DND-41 (cell line): ENCODE measurements at regions not wholly inside any gene's neighbourhood (a gene's known extent, or its start where the extent isn't known, plus 50 kb on each side); places are given as distances from the start of the nearest gene placed in this dataset.

Experiments
- ATAC-seq: fragments of 200-7000 bp; cut with Tn5 transposase; 3 replicates; pipeline ENCODE4 v1.9.1; 2021; ENCODE audit warnings: low read depth; ENCODE audit not compliant: insufficient read depth
- DNase-seq: peaks from one replicate; pipeline ENCODE4 v3.0.0-alpha.2; 2020
- H2AFZ ChIP-seq: 2 replicates; pipeline ENCODE4 v1.6.0; 2012; ENCODE audit warnings: low read depth, low read length
- H3K27ac ChIP-seq: 2 replicates; pipeline ENCODE4 v1.5.1; 2012; ENCODE audit warnings: low read length, inconsistent platforms
- H3K27me3 ChIP-seq: fragments of 200-600 bp; sonication (generic); 2 replicates; pipeline ENCODE4 v1.6.0; 2012; ENCODE audit warnings: low read length, mild to moderate bottlenecking, inconsistent platforms; ENCODE audit not compliant: insufficient read depth, poor library complexity
- H3K36me3 ChIP-seq: 2 replicates; pipeline ENCODE4 v1.5.1; 2012; ENCODE audit warnings: low read length, inconsistent platforms; ENCODE audit not compliant: insufficient read depth
- H3K4me1 ChIP-seq: 2 replicates; pipeline ENCODE4 v1.5.1; 2012; ENCODE audit warnings: mild to moderate bottlenecking, low read length; ENCODE audit not compliant: insufficient read depth
- H3K4me2 ChIP-seq: 2 replicates; pipeline ENCODE4 v1.6.0; 2012; ENCODE audit warnings: mild to moderate bottlenecking, moderate library complexity, low read length, inconsistent platforms; ENCODE audit not compliant: insufficient read depth
- H3K4me3 ChIP-seq, 2 experiments: fragments of 200-600 bp in 1 of 2; shearing (Covaris generic) in 1 of 2; 2 replicates each; pipeline ENCODE4 v1.5.1; 2012 to 2016; ENCODE audit warnings: inconsistent platforms in 2 of 2, low read length in 2 of 2, mild to moderate bottlenecking in 2 of 2, low read depth in 1 of 2, moderate library complexity in 1 of 2
- H3K79me2 ChIP-seq: 2 replicates; pipeline ENCODE4 v1.6.0; 2012; ENCODE audit warnings: low read length, inconsistent platforms; ENCODE audit not compliant: insufficient read depth
- H3K9ac ChIP-seq: 2 replicates; pipeline ENCODE4 v1.6.0; 2012; ENCODE audit warnings: low read depth, mild to moderate bottlenecking, inconsistent platforms, low read length, moderate library complexity
- H3K9me3 ChIP-seq: 2 replicates; pipeline ENCODE4 v1.5.1; 2012; ENCODE audit warnings: low read length, moderate library complexity, mild to moderate bottlenecking, inconsistent platforms; ENCODE audit not compliant: insufficient read depth, severe bottlenecking
- H4K20me1 ChIP-seq: 2 replicates; pipeline ENCODE4 v1.6.0; 2012; ENCODE audit warnings: low read length; ENCODE audit not compliant: insufficient read depth
- CTCF ChIP-seq: IDR thresholded peaks from 2 replicates; pipeline ENCODE4 v1.5.1; 2012; ENCODE audit warnings: borderline replicate concordance, low read length, moderate library complexity, mild to moderate bottlenecking; ENCODE audit not compliant: poor library complexity, severe bottlenecking; ENCODE audit errors: extremely low read depth
- EZH2 ChIP-seq: IDR thresholded peaks from 3 replicates; pipeline ENCODE4 v1.6.1; 2012; ENCODE audit warnings: borderline replicate concordance, low read depth, mild to moderate bottlenecking, moderate library complexity, low read length, inconsistent platforms; ENCODE audit not compliant: severe bottlenecking

- Histone ChIP-seq H2AFZ (no peak overlapping the region), H3K9me3 (no peaks in the 10 kb centered on the region), H3K4me1 (no peaks in the 10 kb centered on the region), H3K4me2 (no peak overlapping the region), H4K20me1 (no peaks in the 10 kb centered on the region), H3K36me3 (no peaks in the 10 kb centered on the region), H3K27ac (no peak overlapping the region), H3K27me3 (no peaks in the 10 kb centered on the region), H3K9ac (no peak overlapping the region), H3K4me3 (no peak overlapping the region), H3K79me2 (no peaks in the 10 kb centered on the region)
- ATAC-seq, result no peak
- no peak for TF ChIP-seq CTCF
- DNase-seq, result no peak
Observed at GRCh38 chr1:234997896-234998741, 130.5 kb downstream of the TOMM20 start.

- DNase-seq, result no peak
- H3K27ac ChIP-seq, result no peak overlapping the region
- no peaks in the 10 kb centered on the region for H4K20me1 ChIP-seq
- H3K9me3 ChIP-seq, result no peaks in the 10 kb centered on the region
- no peak for ATAC-seq
- H2AFZ ChIP-seq, result no peak overlapping the region
- no peak overlapping the region for H3K4me3 ChIP-seq
- H3K36me3 ChIP-seq, result no peaks in the 10 kb centered on the region
- no peak overlapping the region for H3K9ac ChIP-seq
- H3K79me2 ChIP-seq, result no peaks in the 10 kb centered on the region
- TF ChIP-seq CTCF (no peak), EZH2 (no peak)
- H3K4me2 ChIP-seq, result no peak overlapping the region
- H3K27me3 ChIP-seq, result no peaks in the 10 kb centered on the region
- no peaks in the 10 kb centered on the region for H3K4me1 ChIP-seq
Observed at GRCh38 chr1:234997201-234997895, 131.3 kb downstream of the TOMM20 start.

- H3K9ac ChIP-seq, result no peak overlapping the region
- no peak overlapping the region for H3K27ac ChIP-seq
- no peak for ATAC-seq
- DNase-seq, result no peak
- no peaks in the 10 kb centered on the region for H3K79me2 ChIP-seq
- H3K4me2 ChIP-seq, result no peak overlapping the region
- H2AFZ ChIP-seq, result no peak overlapping the region
- H3K36me3 ChIP-seq, result no peaks in the 10 kb centered on the region
- no peak overlapping the region for H3K4me3 ChIP-seq
- H3K27me3 ChIP-seq, result no peaks in the 10 kb centered on the region
- no peak for TF ChIP-seq CTCF
- no peak for TF ChIP-seq EZH2
- H3K4me1 ChIP-seq, result no peaks in the 10 kb centered on the region
- no peaks in the 10 kb centered on the region for H3K9me3 ChIP-seq
- H4K20me1 ChIP-seq, result no peaks in the 10 kb centered on the region
Observed at GRCh38 chr1:234996245-234996757, 132.3 kb downstream of the TOMM20 start.
